Skin of body (tissue), 1 donor: ENCODE measurements at regions not wholly inside any gene's neighbourhood (a gene's known extent, or its start where the extent isn't known, plus 50 kb on each side); places are given as distances from the start of the nearest gene placed in this dataset.

Experiments used
- DNase-seq: peaks from one replicate; lab custom pipeline; 2025; lab: John Stamatoyannopoulos, UW

- DNase-seq: no peak
Measured at GRCh38 chr10:111874576-111874975, 309.0 kb downstream of the GPAM start.

- no peak for DNase-seq
Measured at GRCh38 chr10:111875725-111876124, 307.8 kb downstream of the GPAM start.

GRCh38 chr10:111877258-111877657 is 306.3 kb downstream of the GPAM start:
- DNase-seq: no peak

- DNase-seq: no peak
Measured at GRCh38 chr10:111879969-111880368, 303.6 kb downstream of the GPAM start.

- DNase-seq: no peak
Measured at GRCh38 chr10:111885046-111885445, 298.5 kb downstream of the GPAM start.

GRCh38 chr10:111885919-111886318 is 297.6 kb downstream of the GPAM start:
- no peak for DNase-seq

GRCh38 chr10:111887266-111887665 is 296.3 kb downstream of the GPAM start:
- DNase-seq: no peak

GRCh38 chr10:111890046-111890445 is 293.5 kb downstream of the GPAM start:
- no peak for DNase-seq

GRCh38 chr10:111916011-111916410 is 267.6 kb downstream of the GPAM start:
- no peak for DNase-seq

GRCh38 chr10:111921821-111922220 is 261.7 kb downstream of the GPAM start:
- DNase-seq: no peak

GRCh38 chr10:111923032-111923431 is 260.5 kb downstream of the GPAM start:
- DNase-seq: no peak

GRCh38 chr10:111926286-111926685 is 257.3 kb downstream of the GPAM start:
- no peak for DNase-seq

GRCh38 chr10:111933937-111934336 is 249.6 kb downstream of the GPAM start:
- no peak for DNase-seq

- DNase-seq: no peak
Measured at GRCh38 chr10:111934931-111935330, 248.6 kb downstream of the GPAM start.

- DNase-seq: no peak
Measured at GRCh38 chr10:111936143-111936542, 247.4 kb downstream of the GPAM start.

GRCh38 chr10:111944331-111944730 is 239.2 kb downstream of the GPAM start:
- no peak for DNase-seq

- DNase-seq: no peak
Measured at GRCh38 chr10:111953949-111954348, 229.6 kb downstream of the GPAM start.

GRCh38 chr10:111954386-111954785 is 229.2 kb downstream of the GPAM start:
- peak; percentile 65 for DNase-seq

- no peak for DNase-seq
Measured at GRCh38 chr10:111956841-111957240, 226.7 kb downstream of the GPAM start.

- DNase-seq: no peak
Measured at GRCh38 chr10:111962951-111963350, 220.6 kb downstream of the GPAM start.

- DNase-seq: no peak
Measured at GRCh38 chr10:111967116-111967515, 216.4 kb downstream of the GPAM start.

GRCh38 chr10:111967547-111967946 is 216.0 kb downstream of the GPAM start:
- DNase-seq: no peak

GRCh38 chr10:111968647-111969046 is 214.9 kb downstream of the GPAM start:
- DNase-seq: no peak

- no peak for DNase-seq
Measured at GRCh38 chr10:111970111-111970510, 213.5 kb downstream of the GPAM start.
